K562 (cell line): ENCODE measurements at regions not wholly inside any gene's neighbourhood (a gene's known extent, or its start where the extent isn't known, plus 50 kb on each side); places are given as distances from the start of the nearest gene placed in this dataset.

Experiments
- ARID3B ChIP-seq: fragments of 250-450 bp; sonication (Bioruptor Pico); IDR thresholded peaks from 2 replicates; pipeline ENCODE4 v1.4.0; 2020; ENCODE audit warnings: borderline replicate concordance
- ATF2 ChIP-seq: sonication (generic); formaldehyde crosslinking; IDR thresholded peaks from 2 replicates; pipeline ENCODE4 v1.8.1; 2022; ENCODE audit warnings: missing genetic modification reagents
- BRCA1 ChIP-seq, 2 experiments: fragments of 450-650 bp in 1 of 2; sonication (generic) in 1 of 2; formaldehyde crosslinking in 1 of 2; IDR thresholded peaks; 2 replicates each; pipeline versions ENCODE4 v1.5.0 to v1.6.1; 2017 to 2020; ENCODE audit warnings: mild to moderate bottlenecking in 1 of 2, missing genetic modification reagents in 1 of 2
- BRD9 ChIP-seq: fragments of 450-650 bp; IDR thresholded peaks from 2 replicates; pipeline ENCODE4 v1.6.1; 2018; ENCODE audit warnings: low read depth; ENCODE audit not compliant: partially characterized antibody
- CBFA2T3 ChIP-seq: fragments of 450-650 bp; IDR thresholded peaks from 2 replicates; pipeline ENCODE4 v1.6.1; 2017
- CBX1 ChIP-seq: sonication (generic); IDR thresholded peaks from 2 replicates; pipeline ENCODE4 v1.6.1; 2016; ENCODE audit warnings: antibody characterized with exemption, low read depth, mild to moderate bottlenecking
- DDX20 ChIP-seq: fragments of 450-650 bp; IDR thresholded peaks from 2 replicates; pipeline ENCODE4 v1.6.1; 2016; ENCODE audit warnings: missing genetic modification characterization, low read depth, mild to moderate bottlenecking, missing compliant biosample characterization, moderate library complexity
- GABPA ChIP-seq: fragments of 200-800 bp; sonication (Bioruptor generic); conservative IDR thresholded peaks from 2 replicates; pipeline ENCODE4 v1.6.1; 2016; ENCODE audit warnings: low read depth, missing genetic modification characterization, missing compliant biosample characterization
- HINFP ChIP-seq: fragments of 450-650 bp; conservative IDR thresholded peaks from 2 replicates; pipeline ENCODE4 v1.6.1; 2016; ENCODE audit warnings: missing genetic modification characterization, low read depth, mild to moderate bottlenecking, control low read depth, missing compliant biosample characterization
- HNRNPLL ChIP-seq: fragments of 200-400 bp; formaldehyde crosslinking; IDR thresholded peaks from 2 replicates; pipeline ENCODE4 v1.6.1; 2017; ENCODE audit warnings: low read length, low read depth, mild to moderate bottlenecking; ENCODE audit not compliant: poor library complexity, severe bottlenecking
- ILK ChIP-seq: fragments of 450-650 bp; IDR thresholded peaks from 2 replicates; pipeline ENCODE4 v1.6.1; 2016; ENCODE audit warnings: missing genetic modification characterization, low read depth, mild to moderate bottlenecking, missing compliant biosample characterization, moderate library complexity, borderline replicate concordance
- LCOR ChIP-seq: sonication (generic); formaldehyde crosslinking; IDR thresholded peaks from 2 replicates; pipeline ENCODE4 v1.8.0; 2022; ENCODE audit warnings: mild to moderate bottlenecking, missing genetic modification reagents
- MLLT1 ChIP-seq, 2 experiments: fragments of 450-650 bp; IDR thresholded peaks; 2 replicates each; pipeline ENCODE4 v1.6.1; 2016
- MTA1 ChIP-seq: fragments of 450-650 bp; IDR thresholded peaks from 2 replicates; pipeline ENCODE4 v1.6.1; 2017; ENCODE audit warnings: borderline replicate concordance
- PML ChIP-seq: IDR thresholded peaks from 2 replicates; pipeline ENCODE4 v1.6.1; 2012; ENCODE audit warnings: low read length, inconsistent platforms
- ZBTB34 ChIP-seq: fragments of 250-450 bp; sonication (Bioruptor Pico); IDR thresholded peaks from 2 replicates; pipeline ENCODE4 v1.8.0; 2021; ENCODE audit warnings: mild to moderate bottlenecking, moderate library complexity
- ZNF311 ChIP-seq: fragments of 250-450 bp; sonication (Bioruptor Pico); IDR thresholded peaks from 2 replicates; pipeline ENCODE4 v1.4.0; 2020; ENCODE audit warnings: mild to moderate bottlenecking, moderate library complexity

- TF ChIP-seq MLLT1 (IDR thresholded peaks at IDR 0.05) (no peak), CBX1 (no peak), HNRNPLL (no peak), MTA1 (no peak), GABPA (tag) (no peak), ATF2 (CRISPR knock-in tag) (no peak), LCOR (CRISPR knock-in tag) (no peak), ARID3B (CRISPR knock-in tag) (no peak), DDX20 (no peak), CBFA2T3 (no peak), HINFP (tag) (no peak), ILK (no peak), ZBTB34 (CRISPR knock-in tag) (no peak), BRCA1 (IDR thresholded peaks at IDR 0.05) (no peak), BRCA1 (CRISPR knock-in tag; IDR thresholded peaks at IDR 0.05) (no peak), ZNF311 (no peak), PML (no peak), BRD9 (no peak)
These were observed 51.9 kb downstream of the SYNE3 start (continued) for GRCh38 chr14:95464514-95464913.
